Endothelial cell of umbilical vein (primary cell): ENCODE measurements at regions not wholly inside any gene's neighbourhood (a gene's known extent, or its start where the extent isn't known, plus 50 kb on each side); places are given as distances from the start of the nearest gene placed in this dataset.

Experiments used
- BruUV-seq: library from RNA; stranded (reverse); fragments of 400-500 nt; replicated peaks from 2 replicates; lab custom pipeline; 2021; lab: Mats Ljungman, UMichigan
- CTCF ChIA-PET: fragments of 300-600, 350-600 bp; sonication (Branson Sonifier 250); formaldehyde crosslinking; loops from one replicate; lab custom pipeline; 2021; ENCODE audit warnings: antibody characterized with exemption, inconsistent platforms; lab: Charles Lee
- POLR2A ChIA-PET: fragments of 300-600, 350-600 bp; sonication (Branson Sonifier 250); formaldehyde crosslinking; loops from one replicate; lab custom pipeline; 2021; ENCODE audit warnings: antibody characterized with exemption, inconsistent platforms; lab: Charles Lee
- DNase-seq: peaks from one replicate; pipeline ENCODE4 v3.0.0-alpha.2; 2011; ENCODE audit warnings: low read depth, low spot score
- FAIRE-seq: peaks from 2 replicates; lab custom pipeline; 2011; peaks lifted over from hg19 to GRCh38; lab: Jason Lieb, UNC
- H2AFZ ChIP-seq: 2 replicates; pipeline ENCODE4 v1.6.0; 2012; ENCODE audit warnings: low read depth, low read length, control low read depth, inconsistent platforms
- H3K27ac ChIP-seq: 2 replicates; pipeline ENCODE4 v1.5.1; 2011; ENCODE audit warnings: low read depth, mild to moderate bottlenecking, control low read depth, low read length, moderate library complexity; ENCODE audit not compliant: insufficient read depth
- H3K27me3 ChIP-seq, 2 experiments: 2 replicates each; pipeline versions ENCODE4 v1.6.0 to v1.6.1; 2011; ENCODE audit warnings: low read length in 2 of 2, mixed read lengths in 1 of 2; ENCODE audit not compliant: control insufficient read depth in 2 of 2, insufficient read depth in 2 of 2
- H3K36me3 ChIP-seq, 2 experiments: 2 replicates in 1 of 2; 3 replicates in 1 of 2; pipeline ENCODE4 v1.5.1; 2011; ENCODE audit warnings: low read length in 2 of 2, mild to moderate bottlenecking in 1 of 2, moderate library complexity in 1 of 2; ENCODE audit not compliant: control insufficient read depth in 2 of 2, insufficient read depth in 2 of 2; ENCODE audit errors: extremely low read depth in 1 of 2
- H3K4me1 ChIP-seq: 3 replicates; pipeline ENCODE4 v1.5.1; 2011; ENCODE audit warnings: mild to moderate bottlenecking, low read length; ENCODE audit not compliant: control insufficient read depth, insufficient read depth; ENCODE audit errors: extremely low read depth
- H3K4me2 ChIP-seq: 2 replicates; pipeline ENCODE4 v1.6.1; 2011; ENCODE audit warnings: low read length, control low read depth, mixed read lengths; ENCODE audit not compliant: insufficient read depth
- H3K4me3 ChIP-seq, 3 experiments: fragments of 200-600 bp in 1 of 3; sonication (generic), shearing (Covaris generic) in 1 of 3; replicated peaks in 1 of 3; 2 replicates each; pipeline ENCODE4 v1.5.1; 2011 to 2016; ENCODE audit warnings: control low read depth in 3 of 3, low read length in 3 of 3, mild to moderate bottlenecking in 2 of 3, inconsistent platforms in 1 of 3, low read depth in 1 of 3, moderate library complexity in 1 of 3; ENCODE audit not compliant: insufficient read depth in 1 of 3
- H3K79me2 ChIP-seq: 2 replicates; pipeline ENCODE4 v1.6.0; 2012; ENCODE audit warnings: low read length, inconsistent platforms; ENCODE audit not compliant: control insufficient read depth, insufficient read depth
- H3K9ac ChIP-seq: replicated peaks from 2 replicates; pipeline ENCODE3; 2011; ENCODE audit warnings: low read length, control low read depth; ENCODE audit not compliant: insufficient read depth; ENCODE audit errors: extremely low read depth
- H3K9me1 ChIP-seq: replicated peaks from 3 replicates; pipeline ENCODE4 v1.6.0; 2011; ENCODE audit warnings: mild to moderate bottlenecking, low read length; ENCODE audit not compliant: control insufficient read depth, insufficient read depth; ENCODE audit errors: extremely low read depth
- H3K9me3 ChIP-seq: replicated peaks from 2 replicates; pipeline ENCODE4 v1.5.1; 2012; ENCODE audit warnings: low read length, inconsistent platforms; ENCODE audit not compliant: control insufficient read depth, insufficient read depth
- H4K20me1 ChIP-seq: replicated peaks from 2 replicates; pipeline ENCODE3; 2011; ENCODE audit warnings: mild to moderate bottlenecking, low read length; ENCODE audit not compliant: control insufficient read depth, insufficient read depth; ENCODE audit errors: extremely low read depth
- EZH2 ChIP-seq: IDR thresholded peaks from 2 replicates; pipeline ENCODE4 v1.6.1; 2012; ENCODE audit warnings: borderline replicate concordance, low read depth, mild to moderate bottlenecking, moderate library complexity, low read length, inconsistent platforms; ENCODE audit not compliant: severe bottlenecking
- FOS ChIP-seq: IDR thresholded peaks from 2 replicates; pipeline ENCODE4 v1.6.1; 2011; ENCODE audit warnings: mild to moderate bottlenecking, low read length, moderate library complexity, borderline replicate concordance; ENCODE audit not compliant: insufficient read depth
- GATA2 ChIP-seq: IDR thresholded peaks from 2 replicates; pipeline ENCODE4 v1.7.0; 2011; ENCODE audit warnings: low read depth, mild to moderate bottlenecking, moderate library complexity, mixed read lengths, low read length; ENCODE audit not compliant: insufficient read length, insufficient read depth
- JUN ChIP-seq: IDR thresholded peaks from 2 replicates; pipeline ENCODE4 v1.6.1; 2011; ENCODE audit warnings: borderline replicate concordance, low read depth; ENCODE audit not compliant: insufficient read length, insufficient read depth
- MAX ChIP-seq: IDR thresholded peaks from 2 replicates; pipeline ENCODE4 v1.6.1; 2011; ENCODE audit not compliant: insufficient read depth, insufficient read length
- MYC ChIP-seq: IDR thresholded peaks from one replicate; pipeline ENCODE4 v1.6.1; 2011; ENCODE audit warnings: mild to moderate bottlenecking, low read depth, low read length
- POLR2A ChIP-seq: IDR thresholded peaks from 2 replicates; pipeline ENCODE4 v1.6.1; 2012; ENCODE audit warnings: low read depth, mild to moderate bottlenecking, control low read depth, low read length
- POLR2AphosphoS5 ChIP-seq: IDR thresholded peaks from 2 replicates; pipeline ENCODE4 v1.6.1; 2012; ENCODE audit warnings: low read depth, mild to moderate bottlenecking, control low read depth, low read length, moderate library complexity; ENCODE audit not compliant: insufficient read depth
- dilution Hi-C: fragments of 300-500 bp; cut with MboI; formaldehyde crosslinking; loops from one replicate; pipeline ENCODE4 v1.15.0; 2019; ENCODE audit warnings: low sequenced_read_pairs; ENCODE audit not compliant: extremely low pct_ligation_motif_present
- intact Hi-C: fragments of 100-400 bp; cut with micrococcal nuclease; formaldehyde crosslinking; loops from one replicate; pipeline ENCODE4 v1.10.0; 2022
- TF ChIP-seq, protein P1 (sequence below), 2 donors: IDR thresholded peaks; 1 replicate in 1 of 2; 2 replicates in 1 of 2; pipeline ENCODE4 v1.5.1; 2011; ENCODE audit warnings: low read length in 2 of 2, mild to moderate bottlenecking in 2 of 2, moderate library complexity in 2 of 2, control low read depth in 1 of 2, inconsistent platforms in 1 of 2, low read depth in 1 of 2; ENCODE audit not compliant: insufficient read depth in 1 of 2; ENCODE audit errors: extremely low read depth in 1 of 2

DNA sequence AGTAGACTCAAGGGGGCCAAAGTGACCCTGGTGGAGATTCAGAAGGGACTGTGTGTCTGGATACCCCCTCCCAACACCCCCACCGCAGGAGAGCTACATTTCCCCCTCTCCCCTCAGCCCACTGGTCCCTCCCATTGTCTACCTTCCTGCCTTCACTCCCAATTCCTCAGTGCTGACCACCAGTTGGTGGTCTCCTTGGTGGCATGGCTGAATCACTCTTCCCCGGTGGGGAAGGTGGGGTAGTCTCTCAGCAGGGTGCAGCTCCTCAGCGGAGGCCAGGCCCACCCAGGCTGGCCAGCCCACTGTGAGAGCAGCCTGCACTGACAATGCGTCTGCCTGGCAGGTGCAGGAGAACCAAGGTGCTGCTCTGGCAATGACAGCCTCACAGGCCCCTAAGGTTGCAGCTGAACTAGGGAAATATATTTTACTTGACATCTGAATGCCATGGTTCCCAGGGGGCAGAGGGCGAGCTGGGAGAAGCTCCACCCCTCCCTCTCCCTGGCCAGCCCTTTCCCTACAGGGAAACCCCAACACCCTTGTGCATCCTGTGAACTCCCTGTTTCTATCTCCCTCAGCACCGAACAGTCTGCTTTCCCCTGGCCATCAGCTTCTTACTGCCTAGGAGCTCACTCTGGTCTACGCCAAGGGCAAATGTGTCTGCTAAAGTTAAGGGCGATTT lies 62.6 kb upstream of the PAX8 start:
- Histone ChIP-seq H3K79me2 (no peaks in the 10 kb centered on the region), H3K9me1 (no peaks in the 10 kb centered on the region), H3K27ac (no peak overlapping the region), H3K4me3 (no peak overlapping the region), H3K27me3 (peaks cover 2 to 11% of the 10 kb centered on the region in 2 experiments), H2AFZ (no peak overlapping the region), H3K9me3 (no peaks in the 10 kb centered on the region), H3K9ac (no peak overlapping the region), H3K36me3 (no peaks in the 10 kb centered on the region), H3K4me2 (no peak overlapping the region), H4K20me1 (no peaks in the 10 kb centered on the region), H3K4me1 (no peaks in the 10 kb centered on the region)
- no peak for TF ChIP-seq MYC
- TF ChIP-seq JUN: no peak
- TF ChIP-seq FOS: no peak
- TF ChIP-seq POLR2AphosphoS5: no peak
- no peak for TF ChIP-seq MAX
- no peak for TF ChIP-seq GATA2
- TF ChIP-seq, protein P1, sequence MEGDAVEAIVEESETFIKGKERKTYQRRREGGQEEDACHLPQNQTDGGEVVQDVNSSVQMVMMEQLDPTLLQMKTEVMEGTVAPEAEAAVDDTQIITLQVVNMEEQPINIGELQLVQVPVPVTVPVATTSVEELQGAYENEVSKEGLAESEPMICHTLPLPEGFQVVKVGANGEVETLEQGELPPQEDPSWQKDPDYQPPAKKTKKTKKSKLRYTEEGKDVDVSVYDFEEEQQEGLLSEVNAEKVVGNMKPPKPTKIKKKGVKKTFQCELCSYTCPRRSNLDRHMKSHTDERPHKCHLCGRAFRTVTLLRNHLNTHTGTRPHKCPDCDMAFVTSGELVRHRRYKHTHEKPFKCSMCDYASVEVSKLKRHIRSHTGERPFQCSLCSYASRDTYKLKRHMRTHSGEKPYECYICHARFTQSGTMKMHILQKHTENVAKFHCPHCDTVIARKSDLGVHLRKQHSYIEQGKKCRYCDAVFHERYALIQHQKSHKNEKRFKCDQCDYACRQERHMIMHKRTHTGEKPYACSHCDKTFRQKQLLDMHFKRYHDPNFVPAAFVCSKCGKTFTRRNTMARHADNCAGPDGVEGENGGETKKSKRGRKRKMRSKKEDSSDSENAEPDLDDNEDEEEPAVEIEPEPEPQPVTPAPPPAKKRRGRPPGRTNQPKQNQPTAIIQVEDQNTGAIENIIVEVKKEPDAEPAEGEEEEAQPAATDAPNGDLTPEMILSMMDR (IDR thresholded peaks at IDR 0.05; ENCODE audit: extremely low read depth in 1 of 2, insufficient read depth in 1 of 2, low read depth in 1 of 2, low read length in 2 of 2): no peak
- no peak for TF ChIP-seq POLR2A
- TF ChIP-seq EZH2: no peak
- BruUV-seq: no TSS peak
- dilution Hi-C loops: no loop called here
- intact Hi-C loops: no loop called here
- ChIA-PET CTCF (no interaction called here), POLR2A (no interaction called here)
- DNase-seq (no peak), FAIRE-seq (no peak)
